Dermis microvascular lymphatic vessel endothelial cell (primary cell): ENCODE measurements at regions not wholly inside any gene's neighbourhood (a gene's known extent, or its start where the extent isn't known, plus 50 kb on each side); places are given as distances from the start of the nearest gene placed in this dataset.

ENCODE experiments used
- DNase-seq, 2 donors: peaks; one replicate each; pipeline versions ENCODE4 v3.0.0 to v3.0.0-alpha.2; 2010; ENCODE audit warnings: low read depth in 2 of 2

DNA sequence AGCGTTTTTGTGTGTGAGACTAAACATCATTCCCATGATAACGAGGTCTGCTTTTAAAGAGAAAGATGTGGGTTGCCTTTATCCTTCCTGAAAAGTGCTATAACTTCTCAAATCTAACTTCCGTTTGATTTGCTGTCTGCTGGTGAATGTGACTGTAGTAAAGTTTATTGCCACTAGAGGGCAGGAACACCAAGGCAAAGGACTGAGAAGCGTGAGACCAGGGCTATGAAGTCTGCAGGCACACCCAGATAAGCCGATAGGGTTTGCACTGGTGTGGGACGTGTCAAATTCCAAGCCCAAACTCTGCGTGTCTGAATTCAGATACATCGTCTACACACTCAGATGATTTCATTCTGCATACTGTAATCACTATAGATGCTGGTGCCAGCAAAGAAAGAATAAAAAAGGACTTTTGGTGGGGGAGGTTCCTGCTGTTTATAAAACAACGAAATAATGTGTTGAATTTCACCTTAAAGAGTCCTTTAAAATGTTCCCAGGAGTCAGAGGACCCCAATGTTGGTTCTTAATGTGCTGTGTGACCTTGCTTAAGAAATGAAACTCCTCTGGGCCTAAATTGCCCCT is 87.2 kb downstream of the PTTG1 start:
- DNase-seq: peak; percentile 76 to 80

- DNase-seq: no peak
These were observed 89.8 kb downstream of the PTTG1 start for GRCh38 chr5:160511280-160511929.
